Calu3 (cell line): ENCODE measurements at regions not wholly inside any gene's neighbourhood (a gene's known extent, or its start where the extent isn't known, plus 50 kb on each side); places are given as distances from the start of the nearest gene placed in this dataset.
"Not testable (repeated sequence)": the region's sequence is repeated elsewhere in the genome, so short reads cannot be mapped to it uniquely, and the experiment has no call there.

ENCODE experiments used
- BruUV-seq: library from RNA; stranded (reverse); fragments of 400-500 nt; replicated peaks from 2 replicates; lab custom pipeline; 2021; lab: Mats Ljungman, UMichigan
- CTCF ChIA-PET: fragments of 300-600 bp; sonication (Branson Sonifier 250); formaldehyde crosslinking; loops from one replicate; lab custom pipeline; 2022; ENCODE audit warnings: antibody characterized with exemption; lab: Charles Lee
- DNase-seq: peaks from one replicate; pipeline ENCODE4 v3.0.0; 2022
- H3K27ac Mint-ChIP-seq: one replicate; pipeline ENCODE4 v1.8.0; 2022; ENCODE audit warnings: mixed read lengths; ENCODE audit not compliant: unreplicated experiment
- H3K27me3 Mint-ChIP-seq: one replicate; pipeline ENCODE4 v1.8.0; 2022; ENCODE audit warnings: mixed read lengths; ENCODE audit not compliant: unreplicated experiment
- H3K36me3 Mint-ChIP-seq: one replicate; pipeline ENCODE4 v1.8.0; 2022; ENCODE audit warnings: mild to moderate bottlenecking, moderate library complexity, mixed read lengths; ENCODE audit not compliant: insufficient read depth, unreplicated experiment
- H3K4me1 Mint-ChIP-seq: one replicate; pipeline ENCODE4 v1.8.0; 2022; ENCODE audit warnings: mild to moderate bottlenecking, low read depth, mixed read lengths; ENCODE audit not compliant: unreplicated experiment
- H3K4me3 Mint-ChIP-seq: one replicate; pipeline ENCODE4 v1.8.0; 2022; ENCODE audit warnings: mild to moderate bottlenecking, low read depth, moderate library complexity, mixed read lengths; ENCODE audit not compliant: unreplicated experiment
- H3K9me3 Mint-ChIP-seq: one replicate; pipeline ENCODE4 v1.8.0; 2022; ENCODE audit warnings: low read depth, mixed read lengths; ENCODE audit not compliant: unreplicated experiment
- CTCF ChIP-seq: fragments of 200-600 bp; IDR thresholded peaks from one replicate; pipeline ENCODE4 v1.8.0; 2022; ENCODE audit warnings: antibody characterized with exemption; ENCODE audit not compliant: unreplicated experiment
- intact Hi-C: fragments of 100-400 bp; cut with micrococcal nuclease; formaldehyde crosslinking; loops from one replicate; pipeline ENCODE4 v1.10.0; 2022; ENCODE audit not compliant: unreplicated experiment

GRCh38 chr15:81880314-81880713 lies 165.5 kb downstream of the MEX3B start:
- Mint-ChIP-seq H3K4me1 (no peaks in the 10 kb centered on the region), H3K9me3 (peaks cover 13% of the 10 kb centered on the region), H3K27me3 (no peaks in the 10 kb centered on the region), H3K27ac (no peak overlapping the region), H3K36me3 (no peaks in the 10 kb centered on the region), H3K4me3 (no peak overlapping the region)
- DNase-seq = no peak
- BruUV-seq = no TSS peak
- TF ChIP-seq CTCF = no peak
- CTCF ChIA-PET = interaction anchor here (0.5 kb wide), 1 partner anchor 88 kb away, joined by 3 read pairs; no protein-coding TSS in a partner anchor
- intact Hi-C loops = no loop called here

GRCh38 chr15:81875717-81876116 lies 170.1 kb downstream of the MEX3B start:
- H3K4me3 Mint-ChIP-seq, intact Hi-C loops, BruUV-seq, H3K4me1 Mint-ChIP-seq, H3K27ac Mint-ChIP-seq, H3K36me3 Mint-ChIP-seq, CTCF ChIA-PET, H3K27me3 Mint-ChIP-seq, DNase-seq: not testable (repeated sequence)
- H3K9me3 Mint-ChIP-seq = peaks cover 11% of the 10 kb centered on the region

GRCh38 chr15:81870746-81871106 lies 175.1 kb downstream of the MEX3B start:
- H3K9me3 Mint-ChIP-seq, intact Hi-C loops, H3K27ac Mint-ChIP-seq, BruUV-seq, DNase-seq, H3K4me1 Mint-ChIP-seq, H3K27me3 Mint-ChIP-seq, H3K36me3 Mint-ChIP-seq, CTCF ChIA-PET, H3K4me3 Mint-ChIP-seq: not testable (repeated sequence)

- H3K4me1 Mint-ChIP-seq, H3K36me3 Mint-ChIP-seq, intact Hi-C loops, BruUV-seq, DNase-seq, CTCF ChIA-PET, H3K27ac Mint-ChIP-seq, H3K9me3 Mint-ChIP-seq, H3K27me3 Mint-ChIP-seq, H3K4me3 Mint-ChIP-seq: not testable (repeated sequence)
These were observed 175.6 kb downstream of the MEX3B start for GRCh38 chr15:81870062-81870745.

- no peak for TF ChIP-seq CTCF
- no peaks in the 10 kb centered on the region for H3K36me3 Mint-ChIP-seq
- BruUV-seq = no TSS peak
- intact Hi-C loops = no loop called here
- no peak overlapping the region for H3K4me3 Mint-ChIP-seq
- no peak overlapping the region for H3K27ac Mint-ChIP-seq
- H3K9me3 Mint-ChIP-seq = peaks cover 14% of the 10 kb centered on the region
- DNase-seq = no peak
- no peaks in the 10 kb centered on the region for H3K4me1 Mint-ChIP-seq
- CTCF ChIA-PET = no interaction called here
- no peaks in the 10 kb centered on the region for H3K27me3 Mint-ChIP-seq
These were observed 176.5 kb downstream of the MEX3B start for GRCh38 chr15:81869161-81869954.
